Activated naive CD8-positive, alpha-beta T cell treated with anti-CD3 and anti-CD28 coated beads, Interleukin-2, amount 10 ng/mL, durations not matched to agents 7 days and 5 days (primary cell): ENCODE measurements at regions not wholly inside any gene's neighbourhood (a gene's known extent, or its start where the extent isn't known, plus 50 kb on each side); places are given as distances from the start of the nearest gene placed in this dataset.
A peak's percentile ranks its signal among the peaks of the same experiment; 100 is the strongest.

ENCODE experiments used
- ATAC-seq: fragments of 150-1000 bp; cut with Tn5 transposase; one replicate; pipeline ENCODE4 v1.10.0; 2021; ENCODE audit warnings: low read depth, moderate library complexity
- POLR2A ChIA-PET: fragments of 350-600 bp; sonication (Branson Sonifier 250); formaldehyde crosslinking; loops from one replicate; lab custom pipeline; 2021; ENCODE audit warnings: antibody characterized with exemption; lab: Charles Lee
- DNase-seq: peaks from one replicate; pipeline ENCODE4 v3.0.0; 2021
- H3K27ac Mint-ChIP-seq: one replicate; pipeline ENCODE4 v1.8.0; 2022; ENCODE audit warnings: mild to moderate bottlenecking, mixed read lengths
- H3K27me3 Mint-ChIP-seq: one replicate; pipeline ENCODE4 v1.8.0; 2022; ENCODE audit warnings: mild to moderate bottlenecking, moderate library complexity, mixed read lengths
- H3K36me3 Mint-ChIP-seq: one replicate; pipeline ENCODE4 v1.8.0; 2021; ENCODE audit warnings: mild to moderate bottlenecking, mixed read lengths
- H3K4me1 Mint-ChIP-seq: one replicate; pipeline ENCODE4 v1.8.0; 2021; ENCODE audit warnings: mixed read lengths
- H3K4me3 Mint-ChIP-seq: one replicate; pipeline ENCODE4 v1.8.0; 2022; ENCODE audit warnings: mild to moderate bottlenecking, moderate library complexity, mixed read lengths
- H3K9me3 Mint-ChIP-seq: one replicate; pipeline ENCODE4 v1.8.0; 2021; ENCODE audit warnings: mixed read lengths

GRCh38 chr20:48171071-48171470 lies 385.8 kb upstream of the SULF2 start:
- Mint-ChIP-seq H3K27me3 (peaks cover 6% of the 10 kb centered on the region), H3K36me3 (no peaks in the 10 kb centered on the region), H3K4me3 (no peak overlapping the region), H3K4me1 (no peaks in the 10 kb centered on the region), H3K9me3 (no peaks in the 10 kb centered on the region), H3K27ac (no peak overlapping the region)
- POLR2A ChIA-PET, result no interaction called here
- ATAC-seq (no peak), DNase-seq (no peak)

DNA sequence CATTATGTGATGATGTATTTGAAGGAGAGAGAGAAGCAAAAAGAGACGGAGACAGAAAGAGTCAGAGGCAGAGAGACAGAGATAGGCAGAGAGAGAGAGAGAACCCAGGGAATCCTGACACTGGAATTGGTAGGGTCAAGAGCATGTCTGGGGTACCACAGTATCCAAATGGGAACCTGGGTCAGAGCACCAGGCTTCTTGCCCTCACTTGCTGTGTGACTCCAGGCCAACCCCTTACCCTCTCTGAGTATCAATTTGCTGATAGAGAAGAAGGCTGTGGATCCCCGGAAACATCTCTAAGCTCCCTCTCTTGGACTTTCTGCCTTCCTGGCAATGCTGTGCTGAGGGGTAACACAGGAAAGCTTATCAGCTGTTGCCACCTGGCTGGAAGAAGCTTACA lies 385.3 kb upstream of the SULF2 start:
- no peaks in the 10 kb centered on the region for H3K4me1 Mint-ChIP-seq
- peaks cover 6% of the 10 kb centered on the region for H3K27me3 Mint-ChIP-seq
- no peak overlapping the region for H3K4me3 Mint-ChIP-seq
- POLR2A ChIA-PET, result no interaction called here
- no peak for DNase-seq
- no peak for ATAC-seq
- no peaks in the 10 kb centered on the region for H3K36me3 Mint-ChIP-seq
- no peaks in the 10 kb centered on the region for H3K9me3 Mint-ChIP-seq
- no peak overlapping the region for H3K27ac Mint-ChIP-seq

DNA sequence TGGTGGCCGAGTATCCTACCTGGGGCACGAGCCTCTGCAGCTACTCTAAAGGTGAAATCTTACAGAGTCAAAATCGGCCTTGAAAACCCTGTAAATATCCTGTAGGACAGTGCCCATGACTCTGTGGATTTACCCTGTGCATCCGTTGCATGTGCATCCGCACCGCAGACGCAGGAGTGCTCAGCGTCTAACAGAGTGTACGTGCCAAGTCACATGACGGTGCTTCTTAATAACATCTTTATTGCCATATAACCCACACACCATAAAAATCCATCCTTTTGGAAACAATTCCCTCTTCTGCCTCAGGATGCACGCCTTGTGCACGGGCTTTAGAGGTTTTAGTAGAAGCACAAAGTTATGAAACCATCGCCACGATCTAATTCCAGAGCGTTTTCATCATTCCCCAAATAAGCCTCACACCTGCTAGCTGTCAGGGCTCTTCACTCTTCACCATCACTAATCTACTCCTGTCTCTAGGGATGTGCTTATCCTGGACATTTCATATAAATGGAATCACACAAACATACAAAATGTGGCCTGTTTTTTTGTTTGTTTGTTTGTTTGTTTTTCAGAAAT lies 384.5 kb upstream of the SULF2 start:
- DNase-seq (no peak), ATAC-seq (no peak)
- H3K4me1 Mint-ChIP-seq, result no peaks in the 10 kb centered on the region
- H3K36me3 Mint-ChIP-seq, result no peaks in the 10 kb centered on the region
- peaks cover 6% of the 10 kb centered on the region for H3K27me3 Mint-ChIP-seq
- H3K9me3 Mint-ChIP-seq, result no peaks in the 10 kb centered on the region
- H3K4me3 Mint-ChIP-seq, result no peak overlapping the region
- POLR2A ChIA-PET, result no interaction called here
- H3K27ac Mint-ChIP-seq, result no peak overlapping the region

GRCh38 chr20:48166082-48166835 lies 381.0 kb upstream of the SULF2 start:
- no peaks in the 10 kb centered on the region for H3K36me3 Mint-ChIP-seq
- POLR2A ChIA-PET, result no interaction called here
- no peaks in the 10 kb centered on the region for H3K9me3 Mint-ChIP-seq
- no peak for ATAC-seq
- no peak overlapping the region for H3K27ac Mint-ChIP-seq
- no peak for DNase-seq
- peaks cover 10% of the 10 kb centered on the region for H3K27me3 Mint-ChIP-seq
- H3K4me1 Mint-ChIP-seq, result no peaks in the 10 kb centered on the region
- no peak overlapping the region for H3K4me3 Mint-ChIP-seq

DNA sequence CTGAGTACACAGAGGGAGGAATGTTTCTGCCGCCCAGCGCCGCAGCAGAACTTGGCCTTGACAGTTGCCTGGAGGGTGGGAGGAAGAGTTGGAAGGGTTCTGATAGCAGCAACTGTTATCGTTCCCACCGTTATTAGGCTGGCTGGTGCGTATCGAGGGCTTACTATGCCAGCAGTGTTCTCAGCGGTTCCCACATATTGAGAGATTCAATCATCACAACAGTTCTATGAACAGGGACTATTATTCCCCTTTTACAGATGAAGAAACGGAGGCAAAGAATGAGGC lies 380.1 kb upstream of the SULF2 start:
- POLR2A ChIA-PET, result no interaction called here
- ATAC-seq (no peak), DNase-seq (no peak)
- H3K27ac Mint-ChIP-seq, result no peak overlapping the region
- no peaks in the 10 kb centered on the region for H3K9me3 Mint-ChIP-seq
- H3K27me3 Mint-ChIP-seq, result peaks cover 8% of the 10 kb centered on the region
- no peak overlapping the region for H3K4me3 Mint-ChIP-seq
- no peaks in the 10 kb centered on the region for H3K4me1 Mint-ChIP-seq
- no peaks in the 10 kb centered on the region for H3K36me3 Mint-ChIP-seq

DNA sequence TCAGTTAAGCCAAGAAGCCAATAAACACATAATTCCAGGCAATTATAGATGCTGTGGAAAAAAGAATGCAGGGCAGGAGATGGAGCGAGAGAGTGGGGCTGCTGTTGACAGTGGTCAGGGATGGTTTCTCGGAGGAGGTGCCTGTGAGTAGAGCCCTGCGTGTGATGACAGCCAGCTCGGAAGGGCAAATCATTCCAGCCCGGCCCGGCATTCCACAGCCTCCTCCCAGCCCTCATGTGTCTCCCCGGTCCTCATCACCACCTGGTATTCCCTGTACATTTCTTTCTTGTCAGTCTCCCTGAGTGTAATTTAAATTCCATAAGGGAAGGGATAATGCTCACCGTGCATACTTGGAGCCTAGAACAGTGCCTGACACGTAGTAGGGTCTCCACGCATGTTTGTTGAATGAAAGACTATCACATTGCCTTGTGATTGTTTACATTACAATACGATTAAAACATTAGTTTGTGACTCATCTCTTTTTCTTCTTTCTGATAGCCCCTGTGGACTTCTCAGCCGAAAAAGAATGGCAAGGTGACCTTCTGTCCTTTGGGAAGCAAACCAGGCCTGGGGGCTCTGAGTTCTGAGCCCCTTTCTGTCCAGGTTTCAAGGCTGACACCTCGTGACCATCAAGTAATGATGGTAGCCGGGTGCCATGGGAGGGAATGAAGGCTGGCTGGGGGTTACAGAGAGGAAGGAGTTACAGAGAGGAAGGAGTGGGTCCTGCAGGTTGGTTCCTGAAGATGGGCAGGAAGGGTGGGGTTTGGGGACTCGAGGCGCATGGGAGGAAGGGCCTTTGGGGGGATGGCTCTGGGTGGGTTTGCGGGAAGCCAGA lies 379.5 kb upstream of the SULF2 start:
- ATAC-seq (no peak), DNase-seq (no peak)
- POLR2A ChIA-PET, result no interaction called here
- H3K9me3 Mint-ChIP-seq, result no peaks in the 10 kb centered on the region
- no peaks in the 10 kb centered on the region for H3K36me3 Mint-ChIP-seq
- no peak overlapping the region for H3K27ac Mint-ChIP-seq
- H3K27me3 Mint-ChIP-seq, result peaks cover 4% of the 10 kb centered on the region
- H3K4me3 Mint-ChIP-seq, result no peak overlapping the region
- no peaks in the 10 kb centered on the region for H3K4me1 Mint-ChIP-seq

DNA sequence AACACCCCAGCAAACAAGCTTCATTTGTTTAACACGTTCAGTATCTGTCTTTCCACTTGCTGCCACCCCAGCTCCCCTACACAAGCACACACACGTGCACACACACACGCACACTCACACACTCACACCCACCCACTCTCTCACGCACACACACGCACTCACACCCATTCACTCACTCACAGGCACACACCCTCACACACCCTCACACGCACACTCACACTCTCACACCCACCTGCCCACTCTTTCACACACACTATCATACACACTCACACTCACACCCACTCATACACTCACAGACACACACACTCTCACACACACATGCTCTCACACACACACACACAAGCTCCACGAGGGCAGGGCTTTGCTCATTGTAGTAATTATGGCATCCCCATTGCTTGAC lies 378.8 kb upstream of the SULF2 start:
- DNase-seq (no peak), ATAC-seq (no peak)
- H3K9me3 Mint-ChIP-seq, result no peaks in the 10 kb centered on the region
- peaks cover 4% of the 10 kb centered on the region for H3K27me3 Mint-ChIP-seq
- POLR2A ChIA-PET, result no interaction called here
- H3K4me3 Mint-ChIP-seq, result no peak overlapping the region
- no peaks in the 10 kb centered on the region for H3K4me1 Mint-ChIP-seq
- H3K27ac Mint-ChIP-seq, result peak overlapping the region; percentile 28
- H3K36me3 Mint-ChIP-seq, result no peaks in the 10 kb centered on the region

DNA sequence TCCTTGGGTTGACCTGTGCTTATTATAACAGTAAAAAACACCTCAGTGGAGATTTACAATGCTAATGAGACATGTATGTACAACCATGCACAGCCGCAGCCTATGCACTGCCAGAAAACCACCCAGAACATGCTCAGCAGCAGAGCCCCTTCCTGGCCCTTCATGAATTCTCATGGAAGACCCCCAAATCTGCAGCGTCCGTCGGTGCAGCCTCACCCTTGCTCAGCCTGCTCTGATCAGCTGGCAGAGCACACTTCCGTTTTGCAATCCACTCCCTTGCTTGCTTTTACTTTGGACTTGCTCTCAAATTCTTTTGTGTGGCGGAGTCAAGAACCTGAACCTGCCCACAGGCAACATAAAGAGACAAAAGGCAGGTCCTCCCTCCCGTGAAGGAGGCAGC lies 378.2 kb upstream of the SULF2 start:
- ATAC-seq, result no peak
- DNase-seq, result no peak
- no peak overlapping the region for H3K27ac Mint-ChIP-seq
- no peaks in the 10 kb centered on the region for H3K9me3 Mint-ChIP-seq
- H3K36me3 Mint-ChIP-seq, result no peaks in the 10 kb centered on the region
- peaks cover 4% of the 10 kb centered on the region for H3K27me3 Mint-ChIP-seq
- no peak overlapping the region for H3K4me3 Mint-ChIP-seq
- H3K4me1 Mint-ChIP-seq, result no peaks in the 10 kb centered on the region
- POLR2A ChIA-PET, result no interaction called here

DNA sequence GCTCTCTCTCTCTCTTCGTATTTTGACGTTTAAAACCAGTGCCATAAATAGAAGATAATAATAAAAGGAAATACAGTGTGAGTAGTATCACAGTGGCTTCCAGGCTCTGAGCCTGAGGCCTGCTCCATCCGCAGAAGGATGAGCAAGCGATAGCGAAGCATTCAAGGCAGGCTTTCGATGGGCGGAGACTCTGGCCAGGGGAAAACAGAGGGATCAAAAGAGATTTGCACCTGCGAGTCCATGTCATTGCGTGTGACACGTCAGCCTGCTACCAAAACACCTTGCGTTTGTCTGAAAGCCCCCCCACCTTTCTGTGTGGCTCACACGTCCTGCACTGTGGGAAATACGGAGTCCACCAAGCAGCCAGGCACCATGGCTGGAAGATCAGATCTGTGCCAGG lies 377.3 kb upstream of the SULF2 start:
- no peaks in the 10 kb centered on the region for H3K9me3 Mint-ChIP-seq
- no peaks in the 10 kb centered on the region for H3K4me1 Mint-ChIP-seq
- POLR2A ChIA-PET, result no interaction called here

DNA sequence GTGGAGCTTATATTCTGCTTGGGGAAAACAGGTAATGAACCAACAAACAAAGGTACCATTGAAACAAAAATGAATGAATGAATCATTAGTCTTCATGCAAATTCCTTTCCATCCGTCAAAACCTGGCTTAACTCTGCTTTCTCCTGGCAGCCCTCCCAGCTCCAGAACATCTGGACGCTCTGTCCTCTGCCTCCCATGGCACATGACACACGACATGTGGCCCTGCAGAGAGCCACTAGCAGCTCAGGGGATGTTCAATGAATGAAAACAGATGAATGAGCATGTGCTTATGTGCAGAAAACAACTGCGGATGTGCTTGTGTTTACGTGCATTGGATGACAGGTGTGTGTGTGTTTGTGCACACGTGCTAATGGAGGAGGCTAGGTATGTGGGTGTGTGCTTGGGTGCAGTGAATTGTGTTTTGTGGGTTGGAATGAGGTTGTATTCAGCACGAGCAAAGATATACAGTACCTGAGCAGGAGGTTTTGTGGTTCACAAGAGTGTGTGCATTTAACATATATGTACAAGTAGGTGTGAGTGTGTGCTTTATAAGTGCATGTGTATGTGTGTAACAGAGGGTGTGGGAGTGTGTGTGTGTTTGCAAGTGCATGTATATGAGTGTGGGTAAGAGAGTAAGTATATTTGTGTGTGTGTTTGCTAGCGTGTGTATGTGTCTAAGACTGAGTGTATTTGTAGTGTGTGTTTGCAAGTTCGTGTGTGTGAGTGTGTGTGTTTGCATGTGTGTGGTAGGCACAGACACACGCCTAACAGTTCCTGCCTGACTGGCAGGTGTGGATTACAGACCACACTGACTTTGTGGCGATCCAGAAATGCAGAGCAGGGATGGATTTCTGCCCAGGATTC lies 374.1 kb upstream of the SULF2 start:
- no peaks in the 10 kb centered on the region for H3K4me1 Mint-ChIP-seq
- POLR2A ChIA-PET, result no interaction called here
- no peak for ATAC-seq

More for the DNA sequence above, 377.3 kb upstream of the SULF2 start:
- DNase-seq, result no peak
- no peaks in the 10 kb centered on the region for H3K36me3 Mint-ChIP-seq
- ATAC-seq, result no peak
- H3K27ac Mint-ChIP-seq, result no peak overlapping the region
- H3K4me3 Mint-ChIP-seq, result no peak overlapping the region
- peaks cover 8% of the 10 kb centered on the region for H3K27me3 Mint-ChIP-seq

DNA sequence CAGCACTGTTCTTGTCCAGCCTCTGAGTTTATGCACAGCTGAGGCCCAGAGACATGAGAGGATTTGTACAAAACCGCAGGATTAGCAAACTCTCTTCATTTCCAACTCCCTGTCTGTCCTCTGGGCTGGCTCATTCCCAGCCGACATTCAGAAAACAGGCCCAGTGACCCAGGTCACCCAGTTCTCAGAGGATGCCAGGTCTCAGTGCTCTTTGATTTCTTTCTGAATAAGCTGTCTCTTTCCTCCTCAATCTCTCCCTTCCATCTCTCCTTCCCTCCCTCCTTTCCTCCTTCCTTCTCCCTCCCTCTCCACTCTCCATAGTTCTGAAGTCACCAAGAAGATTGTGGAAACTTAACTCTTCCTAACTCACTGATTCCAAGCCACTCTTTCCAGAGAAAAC lies 372.7 kb upstream of the SULF2 start:
- POLR2A ChIA-PET, result no interaction called here
- DNase-seq (no peak), ATAC-seq (no peak)
- H3K27me3 Mint-ChIP-seq, result peaks cover 10% of the 10 kb centered on the region
- peaks cover 1% of the 10 kb centered on the region for H3K9me3 Mint-ChIP-seq
- no peak overlapping the region for H3K27ac Mint-ChIP-seq
- no peak overlapping the region for H3K4me3 Mint-ChIP-seq
- no peaks in the 10 kb centered on the region for H3K36me3 Mint-ChIP-seq
- H3K4me1 Mint-ChIP-seq, result no peaks in the 10 kb centered on the region

More for the DNA sequence above, 374.1 kb upstream of the SULF2 start:
- no peak overlapping the region for H3K4me3 Mint-ChIP-seq
- peaks cover 1% of the 10 kb centered on the region for H3K9me3 Mint-ChIP-seq
- no peaks in the 10 kb centered on the region for H3K36me3 Mint-ChIP-seq
- peaks cover 12% of the 10 kb centered on the region for H3K27me3 Mint-ChIP-seq
- no peak overlapping the region for H3K27ac Mint-ChIP-seq
- no peak for DNase-seq

- Mint-ChIP-seq H3K9me3 (peaks cover 1% of the 10 kb centered on the region), H3K27me3 (peaks cover 8% of the 10 kb centered on the region), H3K4me3 (no peak overlapping the region), H3K27ac (no peak overlapping the region), H3K4me1 (no peaks in the 10 kb centered on the region), H3K36me3 (no peaks in the 10 kb centered on the region)
- POLR2A ChIA-PET, result no interaction called here
- DNase-seq (no peak), ATAC-seq (no peak)
Observed at GRCh38 chr20:48156951-48157700, 371.8 kb upstream of the SULF2 start.

DNA sequence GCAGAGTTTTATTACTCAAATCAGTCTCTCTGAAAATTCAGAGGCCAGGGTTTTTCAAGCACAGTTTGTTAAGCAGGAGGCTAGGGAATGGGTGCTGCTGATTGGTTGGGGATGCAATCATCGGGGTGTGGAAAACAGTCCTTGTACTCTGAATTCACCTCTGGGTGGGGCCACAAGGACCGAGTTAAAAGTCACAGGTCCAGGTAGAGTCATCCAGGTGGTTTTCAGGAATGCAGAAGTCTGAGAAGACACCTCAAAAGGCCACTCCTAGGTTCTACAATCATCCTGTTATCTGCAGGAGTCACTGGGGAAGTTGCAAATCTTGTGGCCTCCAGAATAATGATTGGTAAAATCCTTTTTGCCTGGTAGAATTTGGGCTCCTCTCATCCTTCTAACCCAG lies 371.2 kb upstream of the SULF2 start:
- no peaks in the 10 kb centered on the region for H3K4me1 Mint-ChIP-seq
- H3K9me3 Mint-ChIP-seq, result peaks cover 1% of the 10 kb centered on the region
- H3K36me3 Mint-ChIP-seq, result no peaks in the 10 kb centered on the region
- peaks cover 8% of the 10 kb centered on the region for H3K27me3 Mint-ChIP-seq
- no peak for ATAC-seq
- no peak overlapping the region for H3K4me3 Mint-ChIP-seq
- no peak overlapping the region for H3K27ac Mint-ChIP-seq
- no peak for DNase-seq
- POLR2A ChIA-PET, result no interaction called here
